A673 (cell line): ENCODE measurements at regions not wholly inside any gene's neighbourhood (a gene's known extent, or its start where the extent isn't known, plus 50 kb on each side); places are given as distances from the start of the nearest gene placed in this dataset.

Experiments
- BruUV-seq: library from RNA; stranded (reverse); fragments of 400-500 nt; replicated peaks from 2 replicates; lab custom pipeline; 2021; lab: Mats Ljungman, UMichigan
- CTCF ChIA-PET: fragments of 300-600 bp; sonication (Branson Sonifier 250); formaldehyde crosslinking; loops from one replicate; lab custom pipeline; 2022; ENCODE audit warnings: antibody characterized with exemption; lab: Charles Lee
- POLR2A ChIA-PET: fragments of 300-600 bp; sonication (Branson Sonifier 250); formaldehyde crosslinking; loops from one replicate; lab custom pipeline; 2022; ENCODE audit warnings: antibody characterized with exemption; ENCODE audit not compliant: low non-redundant PET; lab: Charles Lee
- DNase-seq: peaks from one replicate; pipeline ENCODE4 v3.0.0-alpha.2; 2015; ENCODE audit warnings: low spot score
- H3K27ac ChIP-seq: fragments of 200-600 bp; sonication (generic); 2 replicates; pipeline ENCODE4 v1.5.1; 2016; ENCODE audit warnings: mixed run types, low read depth, mild to moderate bottlenecking, mixed read lengths, antibody characterized with exemption, low read length; ENCODE audit not compliant: poor library complexity, severe bottlenecking
- H3K27me3 ChIP-seq: fragments of 200-600 bp; sonication (generic); replicated peaks from 2 replicates; pipeline ENCODE4 v1.6.1; 2017; ENCODE audit warnings: mixed run types, low read depth, mild to moderate bottlenecking, mixed read lengths, antibody characterized with exemption, low read length; ENCODE audit not compliant: insufficient read depth, poor library complexity
- H3K36me3 ChIP-seq: fragments of 200-600 bp; sonication (generic); 2 replicates; pipeline ENCODE4 v1.6.1; 2016; ENCODE audit warnings: mixed run types, mild to moderate bottlenecking, mixed read lengths, antibody characterized with exemption, low read length; ENCODE audit not compliant: insufficient read depth, poor library complexity, severe bottlenecking
- H3K4me1 ChIP-seq: fragments of 200-600 bp; sonication (generic); 2 replicates; pipeline ENCODE4 v1.6.1; 2017; ENCODE audit warnings: mixed run types, mild to moderate bottlenecking, mixed read lengths, antibody characterized with exemption, low read length; ENCODE audit not compliant: insufficient read depth, poor library complexity, severe bottlenecking
- H3K4me3 ChIP-seq: fragments of 200-600 bp; sonication (generic); 2 replicates; pipeline ENCODE4 v1.5.1; 2016; ENCODE audit warnings: low read depth, mixed run types, mild to moderate bottlenecking, mixed read lengths, low read length; ENCODE audit not compliant: poor library complexity, severe bottlenecking
- H3K9me3 ChIP-seq: fragments of 200-600 bp; sonication (generic); 2 replicates; pipeline ENCODE4 v1.6.1; 2016; ENCODE audit warnings: mixed run types, low read depth, mild to moderate bottlenecking, mixed read lengths, antibody characterized with exemption, low read length; ENCODE audit not compliant: poor library complexity, severe bottlenecking
- EZH2 ChIP-seq: fragments of 200-600 bp; sonication (generic); IDR thresholded peaks from 2 replicates; pipeline ENCODE4 v1.6.1; 2017; ENCODE audit warnings: borderline replicate concordance, low read depth, mild to moderate bottlenecking, mixed read lengths, antibody characterized with exemption, low read length; ENCODE audit not compliant: poor library complexity, severe bottlenecking
- intact Hi-C: fragments of 100-400 bp; cut with micrococcal nuclease; formaldehyde crosslinking; loops from one replicate; pipeline ENCODE4 v1.10.0; 2022; ENCODE audit not compliant: unreplicated experiment
- TF ChIP-seq, protein P1 (sequence below): fragments of 300-800, 200-600 bp; sonication (generic); conservative IDR thresholded peaks from 2 replicates; pipeline ENCODE4 v1.5.1; 2017; ENCODE audit warnings: low read depth, mild to moderate bottlenecking, antibody characterized with exemption, low read length, moderate library complexity, mixed read lengths

DNA sequence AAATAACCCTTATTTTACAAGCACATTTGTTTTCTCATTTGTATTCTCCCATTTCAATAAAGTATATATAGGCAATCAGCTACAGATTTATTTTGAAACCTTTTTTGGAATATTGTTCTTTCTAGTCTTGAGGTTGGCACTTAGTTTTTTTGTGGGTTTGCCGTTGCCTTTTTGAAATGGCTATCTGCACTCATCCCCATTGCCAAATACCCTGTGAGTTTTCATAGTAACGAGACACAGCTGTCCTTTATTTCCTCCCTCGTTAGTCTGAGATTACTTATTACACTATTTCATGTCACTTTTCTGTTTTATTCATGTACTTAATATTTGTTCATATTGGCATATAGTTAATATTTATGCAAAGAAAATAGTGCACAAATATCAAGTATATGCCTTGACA lies 1104.0 kb downstream of the SLC6A15 start:
- intact Hi-C loops, result no loop called here
- H3K4me3 ChIP-seq, result no peak overlapping the region
- H3K9me3 ChIP-seq, result no peaks in the 10 kb centered on the region
- CTCF ChIA-PET, result no interaction called here
- H3K4me1 ChIP-seq, result no peaks in the 10 kb centered on the region
- BruUV-seq, result no TSS peak
- no peak overlapping the region for H3K27ac ChIP-seq
- no peaks in the 10 kb centered on the region for H3K36me3 ChIP-seq
- TF ChIP-seq, protein P1, sequence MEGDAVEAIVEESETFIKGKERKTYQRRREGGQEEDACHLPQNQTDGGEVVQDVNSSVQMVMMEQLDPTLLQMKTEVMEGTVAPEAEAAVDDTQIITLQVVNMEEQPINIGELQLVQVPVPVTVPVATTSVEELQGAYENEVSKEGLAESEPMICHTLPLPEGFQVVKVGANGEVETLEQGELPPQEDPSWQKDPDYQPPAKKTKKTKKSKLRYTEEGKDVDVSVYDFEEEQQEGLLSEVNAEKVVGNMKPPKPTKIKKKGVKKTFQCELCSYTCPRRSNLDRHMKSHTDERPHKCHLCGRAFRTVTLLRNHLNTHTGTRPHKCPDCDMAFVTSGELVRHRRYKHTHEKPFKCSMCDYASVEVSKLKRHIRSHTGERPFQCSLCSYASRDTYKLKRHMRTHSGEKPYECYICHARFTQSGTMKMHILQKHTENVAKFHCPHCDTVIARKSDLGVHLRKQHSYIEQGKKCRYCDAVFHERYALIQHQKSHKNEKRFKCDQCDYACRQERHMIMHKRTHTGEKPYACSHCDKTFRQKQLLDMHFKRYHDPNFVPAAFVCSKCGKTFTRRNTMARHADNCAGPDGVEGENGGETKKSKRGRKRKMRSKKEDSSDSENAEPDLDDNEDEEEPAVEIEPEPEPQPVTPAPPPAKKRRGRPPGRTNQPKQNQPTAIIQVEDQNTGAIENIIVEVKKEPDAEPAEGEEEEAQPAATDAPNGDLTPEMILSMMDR, result no peak
- TF ChIP-seq EZH2, result no peak
- DNase-seq, result no peak
- H3K27me3 ChIP-seq, result no peaks in the 10 kb centered on the region
- POLR2A ChIA-PET, result no interaction called here

DNA sequence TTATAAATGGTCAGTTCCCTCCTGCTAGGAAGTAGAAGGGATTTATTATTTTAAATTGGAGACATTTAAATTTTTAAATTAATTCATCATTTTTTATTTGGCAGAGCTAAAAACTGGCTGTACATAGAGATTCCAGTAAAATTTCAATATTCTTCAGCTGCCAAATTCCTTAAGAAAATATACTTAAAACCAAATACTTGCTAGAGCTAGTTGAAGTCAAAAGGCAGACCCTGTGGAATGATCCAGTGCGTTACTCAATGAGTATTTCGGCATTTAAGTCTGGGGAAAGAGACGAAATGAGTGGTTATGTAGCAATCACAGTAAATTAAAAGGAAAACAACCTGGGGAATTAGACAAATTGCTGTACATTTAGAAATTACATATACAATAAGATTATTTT lies 1104.7 kb downstream of the SLC6A15 start:
- BruUV-seq, result no TSS peak
- no peak overlapping the region for H3K27ac ChIP-seq
- no peaks in the 10 kb centered on the region for H3K9me3 ChIP-seq
- TF ChIP-seq EZH2, result no peak
- TF ChIP-seq, protein P1, result no peak
- CTCF ChIA-PET, result no interaction called here
- POLR2A ChIA-PET, result no interaction called here
- H3K4me1 ChIP-seq, result no peaks in the 10 kb centered on the region
- intact Hi-C loops, result no loop called here
- H3K27me3 ChIP-seq, result no peaks in the 10 kb centered on the region
- no peaks in the 10 kb centered on the region for H3K36me3 ChIP-seq
- no peak for DNase-seq
- no peak overlapping the region for H3K4me3 ChIP-seq

DNA sequence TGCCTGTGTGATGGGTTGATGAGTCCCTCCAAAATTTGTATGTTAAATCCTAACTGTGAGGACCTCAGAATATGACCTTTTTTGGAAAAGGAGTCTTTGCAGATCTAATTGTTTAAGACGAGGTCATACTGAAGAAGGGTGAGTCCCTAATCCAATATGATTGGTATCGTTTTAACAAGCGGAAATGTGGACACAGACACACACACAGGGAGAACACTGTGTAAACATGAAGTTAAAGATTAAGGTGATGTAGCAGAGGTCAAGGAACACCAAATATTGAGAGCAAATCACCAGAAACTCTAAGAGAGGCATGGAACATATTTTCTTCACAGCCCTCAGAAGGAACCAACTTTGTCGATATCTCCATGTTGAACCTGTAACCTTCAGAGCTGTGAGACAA lies 1106.7 kb downstream of the SLC6A15 start:
- POLR2A ChIA-PET, result no interaction called here
- CTCF ChIA-PET, result no interaction called here
- TF ChIP-seq EZH2, result no peak
- TF ChIP-seq, protein P1, result no peak
- intact Hi-C loops, result no loop called here
- Histone ChIP-seq H3K9me3 (no peaks in the 10 kb centered on the region), H3K36me3 (no peaks in the 10 kb centered on the region), H3K4me3 (no peak overlapping the region), H3K27me3 (no peaks in the 10 kb centered on the region), H3K27ac (no peak overlapping the region), H3K4me1 (no peaks in the 10 kb centered on the region)
- no TSS peak for BruUV-seq
- no peak for DNase-seq
